ENCODE measurements at regions not wholly inside any gene's neighbourhood (a gene's known extent, or its start where the extent isn't known, plus 50 kb on each side); places are given as distances from the start of the nearest gene placed in this dataset.

DNA sequence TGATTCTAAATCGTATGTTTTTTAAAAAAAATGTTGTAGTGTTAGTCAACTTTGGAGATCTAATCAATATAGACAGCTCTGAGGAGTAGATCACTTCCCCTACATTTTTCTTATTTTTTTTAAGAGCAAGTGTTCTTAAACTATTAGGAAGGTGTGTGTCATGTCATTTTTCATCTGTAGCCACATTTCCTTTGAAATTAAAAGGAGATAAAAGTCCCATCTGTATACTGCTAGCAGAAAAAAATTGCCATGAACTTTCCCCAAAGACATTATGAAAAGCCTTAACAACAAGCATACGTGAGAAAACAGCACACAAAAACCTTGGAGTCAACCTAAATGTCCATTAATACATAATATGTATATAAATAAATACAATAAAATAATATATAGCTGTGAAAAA lies 286.6 kb downstream of the ETS1 start:
- DNase-seq: no peak
- Histone ChIP-seq H3K4me3 (no peak overlapping the region), H3K9me3 (no peaks in the 10 kb centered on the region), H3K4me1 (peaks cover 0 to 31% (median 11%) of the 10 kb centered on the region in 3 donors), H3K27ac (no peak overlapping the region), H3K36me3 (no peaks in the 10 kb centered on the region), H3K27me3 (no peaks in the 10 kb centered on the region)
- WGBS, 2 donors: 64 to 73% methylated on average over 2 of the region's 2 CpGs
- intact Hi-C loops (cut with DNase I): no loop called here
- no peak for TF ChIP-seq POLR2A (IDR thresholded peaks at IDR 0.05)
- TF ChIP-seq, protein P1, sequence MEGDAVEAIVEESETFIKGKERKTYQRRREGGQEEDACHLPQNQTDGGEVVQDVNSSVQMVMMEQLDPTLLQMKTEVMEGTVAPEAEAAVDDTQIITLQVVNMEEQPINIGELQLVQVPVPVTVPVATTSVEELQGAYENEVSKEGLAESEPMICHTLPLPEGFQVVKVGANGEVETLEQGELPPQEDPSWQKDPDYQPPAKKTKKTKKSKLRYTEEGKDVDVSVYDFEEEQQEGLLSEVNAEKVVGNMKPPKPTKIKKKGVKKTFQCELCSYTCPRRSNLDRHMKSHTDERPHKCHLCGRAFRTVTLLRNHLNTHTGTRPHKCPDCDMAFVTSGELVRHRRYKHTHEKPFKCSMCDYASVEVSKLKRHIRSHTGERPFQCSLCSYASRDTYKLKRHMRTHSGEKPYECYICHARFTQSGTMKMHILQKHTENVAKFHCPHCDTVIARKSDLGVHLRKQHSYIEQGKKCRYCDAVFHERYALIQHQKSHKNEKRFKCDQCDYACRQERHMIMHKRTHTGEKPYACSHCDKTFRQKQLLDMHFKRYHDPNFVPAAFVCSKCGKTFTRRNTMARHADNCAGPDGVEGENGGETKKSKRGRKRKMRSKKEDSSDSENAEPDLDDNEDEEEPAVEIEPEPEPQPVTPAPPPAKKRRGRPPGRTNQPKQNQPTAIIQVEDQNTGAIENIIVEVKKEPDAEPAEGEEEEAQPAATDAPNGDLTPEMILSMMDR (IDR thresholded peaks at IDR 0.05): no peak

DNA sequence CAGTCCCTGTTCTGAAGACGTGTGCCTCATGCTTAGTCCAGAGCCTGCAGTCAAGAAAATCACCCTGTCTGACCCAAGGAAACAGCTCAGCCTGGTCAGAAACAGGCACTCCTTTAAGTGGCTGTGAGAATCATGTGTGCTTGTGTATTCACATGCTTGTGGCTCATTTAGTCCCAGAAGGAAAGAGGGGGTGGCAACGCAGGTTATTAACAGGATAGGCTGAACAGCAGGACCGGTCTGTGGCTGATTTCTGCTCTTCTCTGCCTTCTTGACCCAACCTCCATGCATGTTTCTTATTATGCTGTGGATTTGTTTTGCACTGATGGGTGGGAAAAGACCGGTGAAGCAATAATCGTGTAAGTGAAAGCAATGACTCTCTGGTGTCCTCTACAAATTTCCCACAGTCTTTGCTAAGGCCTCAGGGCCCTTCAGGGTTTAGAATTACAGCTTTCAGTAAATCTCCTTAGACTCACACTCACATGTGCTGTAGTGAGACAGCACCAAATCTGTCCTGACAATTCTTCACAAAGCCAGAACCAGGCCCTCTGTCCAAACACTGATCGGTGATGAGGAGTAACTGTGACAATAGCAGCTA lies 288.1 kb downstream of the ETS1 start:
- WGBS, 2 donors: 52 to 55% methylated on average over 5 to 6 of the region's 6 CpGs
- Histone ChIP-seq H3K9me3 (no peaks in the 10 kb centered on the region), H3K4me3 (peak overlapping the region in 1 of 4 donors; percentile 19), H3K36me3 (no peaks in the 10 kb centered on the region), H3K27ac (peak overlapping the region in 3 of 4 donors; percentile 25 to 68 (median 56)), H3K27me3 (no peaks in the 10 kb centered on the region), H3K4me1 (peaks cover 0 to 35% (median 11%) of the 10 kb centered on the region in 3 donors)
- TF ChIP-seq, protein P1 (IDR thresholded peaks at IDR 0.05): no peak
- TF ChIP-seq POLR2A (IDR thresholded peaks at IDR 0.05): no peak
- no peak for DNase-seq
- intact Hi-C loops (cut with DNase I): loop anchor here (10.0 kb wide), 2 partner anchors 124 to 526 kb away; no protein-coding TSS in a partner anchor

DNA sequence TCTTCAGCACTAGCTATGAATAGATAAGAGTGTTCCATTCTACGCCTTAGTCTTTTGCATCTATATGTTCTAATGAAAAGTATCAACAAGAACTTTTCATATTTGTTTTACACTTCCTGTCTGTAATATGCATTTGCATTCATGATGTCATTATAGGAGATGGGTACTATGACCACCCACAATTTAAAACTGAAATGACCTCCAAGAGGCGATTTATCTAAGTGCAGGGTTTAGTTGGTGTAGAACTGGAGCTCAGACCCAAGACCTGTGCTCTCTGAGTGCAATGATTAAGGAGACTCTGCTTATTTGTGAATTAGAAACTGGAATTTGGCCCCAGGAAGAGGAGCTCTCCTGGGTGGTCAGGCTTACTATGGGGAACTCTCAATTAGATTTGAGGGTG lies 289.1 kb downstream of the ETS1 start:
- no peaks in the 10 kb centered on the region for H3K9me3 ChIP-seq
- no peak overlapping the region for H3K4me3 ChIP-seq
- DNase-seq: no peak
- peak overlapping the region in 3 of 4 donors; percentile 25 to 68 (median 56) for H3K27ac ChIP-seq
- peaks cover 0 to 41% (median 11%) of the 10 kb centered on the region in 3 donors for H3K4me1 ChIP-seq
- TF ChIP-seq POLR2A (IDR thresholded peaks at IDR 0.05): no peak
- TF ChIP-seq, protein P1 (IDR thresholded peaks at IDR 0.05): no peak
- no peaks in the 10 kb centered on the region for H3K27me3 ChIP-seq
- 74 to 77% methylated on average over 2 of the region's 2 CpGs for WGBS, 2 donors
- intact Hi-C loops (cut with DNase I): loop anchor here (10.0 kb wide), 2 partner anchors 123 to 527 kb away; no protein-coding TSS in a partner anchor
- no peaks in the 10 kb centered on the region for H3K36me3 ChIP-seq

DNA sequence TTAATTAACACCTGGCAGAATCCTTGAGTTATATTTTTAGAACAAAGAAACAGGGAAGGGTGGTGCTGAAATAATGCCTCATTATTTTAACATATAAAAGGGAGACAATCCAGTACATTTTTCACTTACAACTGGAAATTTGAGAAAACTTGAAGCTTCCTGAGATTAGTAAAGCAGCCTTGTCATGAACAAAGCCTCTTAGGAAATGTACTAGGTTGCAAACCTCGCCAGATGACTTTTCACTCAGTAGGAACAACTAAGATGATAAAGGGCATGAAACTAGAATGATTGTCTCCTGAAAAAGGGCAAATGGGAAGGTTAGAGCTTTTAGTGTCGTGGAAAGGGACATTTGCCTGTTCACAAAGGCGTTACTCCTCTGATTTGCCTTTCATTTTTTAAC lies 289.6 kb downstream of the ETS1 start:
- H3K27ac ChIP-seq: peak overlapping the region in 2 of 4 donors; percentile 56 to 68
- H3K27me3 ChIP-seq: no peaks in the 10 kb centered on the region
- intact Hi-C loops (cut with DNase I): loop anchor here (10.0 kb wide), 2 partner anchors 123 to 527 kb away; no protein-coding TSS in a partner anchor
- no peaks in the 10 kb centered on the region for H3K36me3 ChIP-seq
- 66 to 74% methylated on average over 3 of the region's 3 CpGs for WGBS, 2 donors
- H3K4me1 ChIP-seq: peaks cover 0 to 41% (median 11%) of the 10 kb centered on the region in 3 donors
- H3K4me3 ChIP-seq: no peak overlapping the region
- DNase-seq: no peak
- no peak for TF ChIP-seq POLR2A (IDR thresholded peaks at IDR 0.05)
- TF ChIP-seq, protein P1 (IDR thresholded peaks at IDR 0.05): no peak
- no peaks in the 10 kb centered on the region for H3K9me3 ChIP-seq

DNA sequence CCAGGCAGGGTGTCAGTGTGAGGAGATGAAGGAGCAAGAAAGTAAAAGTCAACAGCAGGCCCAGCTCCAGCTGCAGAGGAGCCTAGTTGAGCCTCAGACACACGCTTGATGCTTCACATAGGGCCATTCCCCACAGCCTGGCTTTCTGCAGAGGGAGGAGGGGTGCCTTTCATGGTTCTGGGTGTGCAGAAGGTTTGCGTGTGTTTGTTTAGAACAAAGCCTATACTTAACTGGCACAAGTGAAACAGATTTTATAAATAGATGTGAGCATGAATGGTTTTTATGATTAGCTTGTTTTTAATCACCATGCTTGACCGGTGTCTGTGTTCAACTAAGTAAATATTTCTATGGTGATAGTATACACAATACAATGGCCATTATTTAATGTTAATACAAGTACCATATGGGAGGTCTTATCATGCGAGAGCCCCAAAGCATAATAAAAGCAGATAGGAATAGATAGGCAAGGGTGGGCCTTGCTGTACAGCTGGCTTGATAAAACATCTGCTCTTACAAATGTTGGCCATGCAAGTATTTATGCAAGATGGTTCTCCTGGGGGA lies 290.2 kb downstream of the ETS1 start:
- H3K9me3 ChIP-seq: no peaks in the 10 kb centered on the region
- WGBS, 2 donors: 43 to 56% methylated on average over 4 of the region's 4 CpGs
- intact Hi-C loops (cut with DNase I): loop anchor here (10.0 kb wide), 2 partner anchors 122 to 528 kb away; no protein-coding TSS in a partner anchor
- TF ChIP-seq POLR2A (IDR thresholded peaks at IDR 0.05): no peak
- TF ChIP-seq, protein P1 (IDR thresholded peaks at IDR 0.05): no peak
- no peaks in the 10 kb centered on the region for H3K27me3 ChIP-seq
- H3K4me1 ChIP-seq: peaks cover 0 to 41% (median 11%) of the 10 kb centered on the region in 3 donors
- no peak overlapping the region for H3K4me3 ChIP-seq
- no peaks in the 10 kb centered on the region for H3K36me3 ChIP-seq
- peak overlapping the region in 1 of 4 donors; percentile 7 for H3K27ac ChIP-seq
- no peak for DNase-seq
